GM23248 (cell line): ENCODE measurements at regions not wholly inside any gene's neighbourhood (a gene's known extent, or its start where the extent isn't known, plus 50 kb on each side); places are given as distances from the start of the nearest gene placed in this dataset.

Source experiments
- EZH2 ChIP-seq: fragments of 200-600 bp; sonication (generic); IDR thresholded peaks from 2 replicates; pipeline ENCODE4 v1.6.1; 2018; ENCODE audit warnings: antibody characterized with exemption, mild to moderate bottlenecking; ENCODE audit not compliant: insufficient read depth, poor library complexity, severe bottlenecking
- EZH2phosphoT487 ChIP-seq: fragments of 200-600 bp; sonication (generic); IDR thresholded peaks from 2 replicates; pipeline ENCODE4 v1.6.1; 2018; ENCODE audit warnings: antibody characterized with exemption, moderate library complexity, mild to moderate bottlenecking, low read depth; ENCODE audit not compliant: insufficient read depth

DNA sequence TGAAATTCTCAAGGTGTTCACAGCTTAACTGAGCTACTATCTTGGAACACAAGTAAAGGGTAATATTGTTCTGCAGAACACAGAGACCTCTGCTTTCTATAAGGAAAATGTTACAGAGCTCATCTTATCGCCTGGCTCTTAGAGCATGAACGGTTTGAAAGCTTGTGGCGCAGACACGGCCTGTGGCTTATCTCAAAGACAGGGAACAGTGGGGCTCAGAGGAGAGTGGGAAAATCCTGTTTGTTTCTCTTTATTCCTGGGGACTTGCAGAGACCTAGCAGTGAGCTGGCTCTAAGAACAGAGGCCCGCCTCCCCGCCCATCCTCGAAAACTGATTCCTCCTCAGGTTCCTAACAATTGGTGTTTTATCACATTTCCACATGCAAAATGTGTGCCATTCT is 131.7 kb downstream of the EMX2 start:
- TF ChIP-seq EZH2phosphoT487 (no peak), EZH2 (no peak)
